T-cell (primary cell): ENCODE measurements at regions not wholly inside any gene's neighbourhood (a gene's known extent, or its start where the extent isn't known, plus 50 kb on each side); places are given as distances from the start of the nearest gene placed in this dataset.

Experiments
- ATAC-seq, 4 experiments: fragments of 200-7000 bp in 3 of 4; fragments of 150-1000 bp in 1 of 4; cut with Tn5 transposase; replicated peaks in 1 of 4; 1 replicate in 3 of 4; 2 replicates in 1 of 4; pipeline ENCODE4 v1.10.0; 2021; ENCODE audit warnings: moderate library complexity in 3 of 4, mild to moderate bottlenecking in 2 of 4, moderate number of reproducible peaks in 1 of 4
- CTCF ChIA-PET, 2 donors: fragments of 300-600 bp; sonication (Branson Sonifier 250); formaldehyde crosslinking; loops; one replicate each; lab custom pipeline; 2022; ENCODE audit warnings: antibody characterized with exemption in 2 of 2; lab: Charles Lee
- POLR2A ChIA-PET, 2 donors: fragments of 300-600 bp; sonication (Branson Sonifier 250); formaldehyde crosslinking; loops; one replicate each; lab custom pipeline; 2022; ENCODE audit warnings: antibody characterized with exemption in 2 of 2; lab: Charles Lee
- DNase-seq, 35 experiments: peaks; one replicate each; pipeline versions ENCODE4 v3.0.0 to v3.0.0-alpha.2; 2013 to 2023
- H3K27ac ChIP-seq: one replicate; pipeline ENCODE4 v1.5.1; 2013; ENCODE audit warnings: low read length
- H3K27me3 ChIP-seq, 2 experiments: replicated peaks in 1 of 2; 1 replicate in 1 of 2; 2 replicates in 1 of 2; pipeline versions ENCODE4 v1.6.1 to v1.7.0; 2013; ENCODE audit warnings: low read length in 1 of 2, mixed read lengths in 1 of 2; ENCODE audit not compliant: control insufficient read depth in 2 of 2, insufficient read depth in 2 of 2; ENCODE audit errors: extremely low read depth in 1 of 2
- H3K36me3 ChIP-seq, 2 donors: 1 replicate in 1 of 2; 2 replicates in 1 of 2; pipeline versions ENCODE4 v1.6.1 to v1.7.0; 2013; ENCODE audit warnings: low read length in 1 of 2; ENCODE audit not compliant: control insufficient read depth in 2 of 2, insufficient read depth in 1 of 2; ENCODE audit errors: extremely low read depth in 1 of 2
- H3K4me1 ChIP-seq, 2 experiments: 1 replicate in 1 of 2; 2 replicates in 1 of 2; pipeline versions ENCODE4 v1.6.1 to v1.7.0; 2013; ENCODE audit warnings: low read length in 2 of 2, mixed read lengths in 1 of 2; ENCODE audit not compliant: insufficient read depth in 2 of 2, control insufficient read depth in 1 of 2; ENCODE audit errors: extremely low read depth in 1 of 2
- H3K4me3 ChIP-seq, 2 donors: 1 replicate in 1 of 2; 2 replicates in 1 of 2; pipeline versions ENCODE4 v1.5.1 to v1.7.0; 2013; ENCODE audit warnings: mild to moderate bottlenecking in 2 of 2, low read length in 1 of 2, moderate library complexity in 1 of 2; ENCODE audit not compliant: control insufficient read depth in 1 of 2; ENCODE audit errors: extremely low read depth in 1 of 2
- H3K9me3 ChIP-seq: 2 replicates; pipeline ENCODE4 v1.7.0; 2013
- H3K27ac Mint-ChIP-seq, 2 donors: one replicate each; pipeline ENCODE4 v1.8.0; 2020 to 2021; ENCODE audit warnings: mild to moderate bottlenecking in 2 of 2, mixed read lengths in 2 of 2
- H3K27me3 Mint-ChIP-seq, 2 donors: one replicate each; pipeline ENCODE4 v1.8.0; 2021 to 2022; ENCODE audit warnings: mixed read lengths in 2 of 2
- H3K36me3 Mint-ChIP-seq: one replicate; pipeline ENCODE4 v1.8.0; 2021; ENCODE audit warnings: mixed read lengths
- H3K4me1 Mint-ChIP-seq, 3 donors: one replicate each; pipeline ENCODE4 v1.8.0; 2020 to 2022; ENCODE audit warnings: mixed read lengths in 3 of 3, mild to moderate bottlenecking in 1 of 3
- H3K4me3 Mint-ChIP-seq, 3 donors: one replicate each; pipeline ENCODE4 v1.8.0; 2020 to 2022; ENCODE audit warnings: mild to moderate bottlenecking in 3 of 3, mixed read lengths in 3 of 3, moderate library complexity in 3 of 3
- H3K9me3 Mint-ChIP-seq, 3 donors: one replicate each; pipeline ENCODE4 v1.8.0; 2020 to 2022; ENCODE audit warnings: mixed read lengths in 3 of 3
- WGBS: methylation state at CpG from one replicate; pipeline ENCODE4 v1.1.5; 2013; ENCODE audit warnings: missing lambda C conversion rate; ENCODE audit not compliant: insufficient coverage; 5-methylcytosine and 5-hydroxymethylcytosine counted together

DNA sequence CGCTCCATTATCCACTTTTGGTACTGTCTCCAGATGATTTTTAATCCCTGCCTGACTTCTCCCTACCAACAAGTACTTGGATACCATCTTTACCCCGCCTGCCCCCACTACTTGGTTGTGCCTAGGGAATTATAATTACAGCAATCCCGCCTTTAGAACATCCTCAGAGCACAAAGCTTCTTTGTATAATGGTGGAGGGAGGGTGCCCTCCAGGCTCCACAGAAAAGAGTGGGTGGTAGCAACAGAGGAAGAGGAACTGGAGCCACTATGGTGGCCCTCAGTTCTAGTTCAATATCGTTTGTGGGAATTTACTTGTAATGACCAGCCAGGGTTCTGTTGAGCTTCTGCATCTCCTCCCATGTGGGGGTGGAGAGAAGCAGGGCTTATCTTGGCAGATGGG, 79.0 kb upstream of the RNF38 start:
- no peak overlapping the region for H3K27ac ChIP-seq

DNA sequence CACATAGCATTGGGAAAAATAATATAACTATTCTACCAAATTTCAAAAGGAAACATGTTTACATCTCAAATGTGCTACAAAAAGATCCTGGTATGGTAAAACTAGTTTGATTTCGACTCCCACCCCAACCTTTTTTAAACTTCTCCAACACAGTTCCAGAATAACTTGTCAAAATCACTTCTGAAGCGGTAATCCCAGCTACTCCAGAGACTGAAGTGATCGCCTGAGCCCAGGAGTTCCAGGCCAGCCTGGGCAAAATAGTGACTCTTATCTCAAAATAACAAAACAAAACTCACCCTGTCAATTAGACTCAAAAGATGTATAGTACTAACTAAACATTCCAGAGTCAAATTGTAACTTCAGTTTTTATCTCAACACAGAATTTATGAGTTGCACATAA, 71.3 kb upstream of the RNF38 start:
- 100% methylated on average over 2 of the region's 3 CpGs for WGBS
- DNase-seq = no peak
- no peaks in the 10 kb centered on the region for H3K9me3 ChIP-seq
- ChIA-PET POLR2A (interaction anchor here in 1 of 2 donors (1.5 to 1.6 kb wide), 2 partner anchors 10 to 17 kb away, joined by 3 to 4 read pairs; no protein-coding TSS in a partner anchor), CTCF (interaction anchor here (0.7 to 1.9 kb wide), 4 partner anchors 13 to 64 kb away, joined by 3 to 7 read pairs (median 4); no protein-coding TSS in a partner anchor)
- peak overlapping the region; percentile 89 for H3K27ac ChIP-seq
- H3K27ac Mint-ChIP-seq = peak overlapping the region; percentile 97 to 99
- H3K4me3 ChIP-seq = no peak overlapping the region
- ATAC-seq = no peak
- H3K27me3 Mint-ChIP-seq = no peaks in the 10 kb centered on the region
- H3K4me3 Mint-ChIP-seq = peak overlapping the region; percentile 78 to 84 (median 83)
- H3K36me3 ChIP-seq = no peaks in the 10 kb centered on the region
- H3K4me1 ChIP-seq = peaks cover 8 to 24% of the 10 kb centered on the region in 2 experiments
- no peaks in the 10 kb centered on the region for H3K27me3 ChIP-seq
- no peaks in the 10 kb centered on the region for H3K36me3 Mint-ChIP-seq
- H3K9me3 Mint-ChIP-seq = no peaks in the 10 kb centered on the region
- peaks cover 37 to 45% (median 45%) of the 10 kb centered on the region in 3 donors for H3K4me1 Mint-ChIP-seq

More for the DNA sequence above, 79.0 kb upstream of the RNF38 start:
- H3K27me3 ChIP-seq = no peaks in the 10 kb centered on the region
- H3K27ac Mint-ChIP-seq = peak overlapping the region; percentile 17 to 65
- ChIA-PET CTCF (interaction anchor here in 1 of 2 donors (0.6 kb wide), 1 partner anchor 10 kb away, joined by 6 read pairs; no protein-coding TSS in a partner anchor), POLR2A (interaction anchor here (0.5 to 0.9 kb wide), 2 partner anchors 9 to 19 kb away, joined by 3 read pairs; no protein-coding TSS in a partner anchor)
- no peaks in the 10 kb centered on the region for H3K36me3 ChIP-seq
- H3K9me3 Mint-ChIP-seq = no peaks in the 10 kb centered on the region
- DNase-seq (no peak), ATAC-seq (no peak)
- no peaks in the 10 kb centered on the region for H3K36me3 Mint-ChIP-seq
- H3K4me1 Mint-ChIP-seq = peaks cover 36 to 41% (median 41%) of the 10 kb centered on the region in 3 donors
- peaks cover 4 to 6% of the 10 kb centered on the region in 2 experiments for H3K4me1 ChIP-seq
- no peaks in the 10 kb centered on the region for H3K9me3 ChIP-seq
- WGBS = 75% methylated on average over 2 of the region's 4 CpGs
- H3K4me3 Mint-ChIP-seq = no peak overlapping the region
- no peaks in the 10 kb centered on the region for H3K27me3 Mint-ChIP-seq
- H3K4me3 ChIP-seq = no peak overlapping the region

DNA sequence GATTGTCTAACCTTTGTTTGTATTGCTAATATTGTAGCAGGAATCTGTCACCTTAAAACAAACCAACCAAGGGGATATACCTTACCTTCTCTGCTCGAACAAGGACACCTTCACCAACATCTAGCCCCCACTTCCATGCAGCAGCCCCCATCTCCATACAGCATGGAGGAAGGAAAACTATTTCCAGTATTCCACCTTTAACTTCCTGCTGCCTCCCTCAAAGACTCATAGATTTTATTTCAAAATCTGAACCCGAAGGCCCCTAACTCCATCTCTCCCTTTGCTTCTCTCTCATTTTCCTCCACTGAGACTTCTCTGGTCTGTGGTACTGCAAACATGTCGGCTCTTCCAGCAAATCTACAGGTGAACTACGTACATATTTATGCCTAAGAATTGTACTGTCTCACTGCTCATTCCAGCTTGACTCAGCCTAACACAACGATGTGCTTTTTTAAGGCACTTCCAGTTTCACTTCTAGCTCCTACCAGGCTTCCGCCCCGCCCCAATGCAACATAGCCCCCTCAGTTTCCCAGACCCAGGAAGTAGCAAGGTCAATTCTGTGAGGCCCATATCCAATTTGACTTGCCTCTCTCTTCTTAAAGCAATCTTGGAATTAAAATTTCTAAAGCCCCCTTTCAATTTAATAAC, 70.7 kb upstream of the RNF38 start:
- no peaks in the 10 kb centered on the region for H3K9me3 ChIP-seq
- Mint-ChIP-seq H3K27me3 (no peaks in the 10 kb centered on the region), H3K4me3 (peak overlapping the region; percentile 78 to 84 (median 83)), H3K36me3 (no peaks in the 10 kb centered on the region), H3K4me1 (peaks cover 37 to 45% (median 45%) of the 10 kb centered on the region in 3 donors), H3K9me3 (no peaks in the 10 kb centered on the region), H3K27ac (peak overlapping the region; percentile 97 to 99)
- POLR2A ChIA-PET = interaction anchor here (0.5 to 1.6 kb wide), 5 partner anchors 10 to 74 kb away, joined by 3 to 7 read pairs (median 4); no protein-coding TSS in a partner anchor
- CTCF ChIA-PET = interaction anchor here (0.6 to 1.9 kb wide), 7 partner anchors 12 to 84 kb away, joined by 3 to 7 read pairs (median 4); no protein-coding TSS in a partner anchor
- 4% methylated on average over 6 of the region's 7 CpGs for WGBS
- DNase-seq (peak in 34 of 35 experiments; percentile 33 to 79 (median 52)), ATAC-seq (peak; percentile 89 to 96 (median 95))
- no peaks in the 10 kb centered on the region for H3K27me3 ChIP-seq
- H3K27ac ChIP-seq = peak overlapping the region; percentile 89
- peak overlapping the region; percentile 40 to 44 for H3K4me3 ChIP-seq
- no peaks in the 10 kb centered on the region for H3K36me3 ChIP-seq
- H3K4me1 ChIP-seq = peaks cover 8 to 24% of the 10 kb centered on the region in 2 experiments

DNA sequence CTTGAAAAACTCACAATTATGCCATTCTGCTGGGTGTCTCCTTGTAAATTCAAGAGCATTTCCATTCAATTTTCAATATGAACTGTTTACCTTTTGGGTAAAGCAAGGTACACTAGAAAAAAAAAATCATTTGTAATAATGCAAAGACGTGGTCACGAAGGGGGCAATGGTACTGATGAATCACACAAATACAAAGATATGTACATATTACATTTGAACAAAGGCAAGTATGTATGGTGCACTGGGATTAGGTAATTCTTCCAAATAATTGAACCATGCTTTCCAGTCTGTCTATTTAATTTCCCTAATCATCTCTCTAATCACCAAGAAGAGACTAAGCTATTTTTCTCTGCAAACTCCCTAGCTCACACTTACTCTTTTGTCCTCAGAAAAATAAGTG, 63.4 kb upstream of the RNF38 start:
- Histone ChIP-seq H3K4me3 (no peak overlapping the region), H3K9me3 (no peaks in the 10 kb centered on the region), H3K27me3 (no peaks in the 10 kb centered on the region), H3K4me1 (peaks cover 5 to 11% of the 10 kb centered on the region in 2 experiments), H3K27ac (no peak overlapping the region), H3K36me3 (no peaks in the 10 kb centered on the region)
- ATAC-seq (no peak), DNase-seq (no peak)
- H3K36me3 Mint-ChIP-seq = peaks cover 4% of the 10 kb centered on the region
- no peak overlapping the region for H3K4me3 Mint-ChIP-seq
- ChIA-PET CTCF (interaction anchor here in 1 of 2 donors (0.5 kb wide), 1 partner anchor 27 kb away, joined by 3 read pairs; no protein-coding TSS in a partner anchor), POLR2A (no interaction called here)
- H3K9me3 Mint-ChIP-seq = no peaks in the 10 kb centered on the region
- H3K27me3 Mint-ChIP-seq = no peaks in the 10 kb centered on the region
- peaks cover 51 to 64% (median 58%) of the 10 kb centered on the region in 3 donors for H3K4me1 Mint-ChIP-seq
- H3K27ac Mint-ChIP-seq = peak overlapping the region; percentile 19 to 58
- no CpG with 5 or more reads among the region's 2 CpGs for WGBS

DNA sequence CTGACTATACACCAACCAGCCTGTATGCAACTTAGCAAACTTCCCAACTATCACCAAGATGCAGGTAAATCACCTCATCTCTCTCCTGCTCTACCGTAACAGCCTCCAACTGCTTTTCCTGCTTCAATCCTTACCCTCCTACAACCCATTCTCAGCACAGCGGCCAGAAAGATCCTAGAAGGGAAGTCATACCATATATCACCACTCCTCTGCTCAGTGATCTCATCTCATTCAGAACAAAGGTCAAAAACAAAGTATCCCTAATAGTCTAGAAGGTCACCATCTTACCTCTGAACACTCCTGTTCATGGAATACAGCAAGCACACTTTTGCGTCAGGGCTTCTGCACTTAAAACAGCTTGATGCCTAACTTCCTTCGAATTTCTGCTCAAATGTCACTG, 62.2 kb upstream of the RNF38 start:
- Mint-ChIP-seq H3K36me3 (peaks cover 4% of the 10 kb centered on the region), H3K27ac (peak overlapping the region; percentile 19 to 58), H3K9me3 (no peaks in the 10 kb centered on the region), H3K27me3 (no peaks in the 10 kb centered on the region), H3K4me1 (peaks cover 53 to 66% (median 60%) of the 10 kb centered on the region in 3 donors), H3K4me3 (no peak overlapping the region)
- peaks cover 12 to 22% of the 10 kb centered on the region in 2 experiments for H3K4me1 ChIP-seq
- DNase-seq (no peak), ATAC-seq (no peak)
- CTCF ChIA-PET = interaction anchor here in 1 of 2 donors (0.7 kb wide), 1 partner anchor 517 kb away, joined by 4 read pairs; no protein-coding TSS in a partner anchor
- no peak overlapping the region for H3K27ac ChIP-seq
- H3K9me3 ChIP-seq = no peaks in the 10 kb centered on the region
- H3K4me3 ChIP-seq = no peak overlapping the region
- no peaks in the 10 kb centered on the region for H3K36me3 ChIP-seq
- POLR2A ChIA-PET = no interaction called here
- H3K27me3 ChIP-seq = no peaks in the 10 kb centered on the region
- WGBS = 93% methylated on average over 4 of the region's 4 CpGs

DNA sequence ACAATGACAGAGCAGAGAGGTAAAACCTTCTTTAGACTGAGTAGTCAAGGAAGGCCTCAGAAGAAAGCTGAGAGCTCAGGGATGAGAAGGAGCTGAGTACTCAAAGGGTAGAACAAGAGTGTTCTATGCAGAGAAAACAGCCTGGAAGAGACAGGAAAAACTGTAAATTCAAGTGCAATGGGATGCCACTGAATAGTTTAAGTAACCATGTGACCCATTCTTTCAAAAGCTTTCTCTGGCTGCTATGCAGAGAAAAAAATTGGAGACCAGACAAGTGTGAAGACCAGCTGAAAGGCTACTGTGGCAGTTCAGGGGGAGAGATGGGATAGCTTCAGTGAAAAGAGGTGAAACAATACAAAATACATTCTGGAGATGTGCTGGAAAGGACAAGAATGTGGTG, 61.3 kb upstream of the RNF38 start:
- H3K27me3 ChIP-seq = no peaks in the 10 kb centered on the region
- ATAC-seq = peak in 1 of 4 experiments; percentile 23
- H3K27me3 Mint-ChIP-seq = no peaks in the 10 kb centered on the region
- no peaks in the 10 kb centered on the region for H3K9me3 Mint-ChIP-seq
- POLR2A ChIA-PET = interaction anchor here (0.5 to 1.0 kb wide), 4 partner anchors 10 to 59 kb away, joined by 3 to 13 read pairs (median 4); no protein-coding TSS in a partner anchor
- peaks cover 62 to 75% (median 70%) of the 10 kb centered on the region in 3 donors for H3K4me1 Mint-ChIP-seq
- H3K4me1 ChIP-seq = peaks cover 21 to 28% of the 10 kb centered on the region in 2 experiments
- H3K27ac ChIP-seq = peak overlapping the region; percentile 16
- H3K4me3 Mint-ChIP-seq = no peak overlapping the region
- CTCF ChIA-PET = interaction anchor here (0.6 to 2.4 kb wide), 4 partner anchors 15 to 713 kb away, joined by 4 to 10 read pairs (median 6); no protein-coding TSS in a partner anchor
- H3K27ac Mint-ChIP-seq = peak overlapping the region; percentile 77 to 85
- peaks cover 4% of the 10 kb centered on the region for H3K36me3 Mint-ChIP-seq
- no peaks in the 10 kb centered on the region for H3K36me3 ChIP-seq
- DNase-seq = no peak
- no peaks in the 10 kb centered on the region for H3K9me3 ChIP-seq
- H3K4me3 ChIP-seq = no peak overlapping the region
